ENCODE measurements at regions not wholly inside any gene's neighbourhood (a gene's known extent, or its start where the extent isn't known, plus 50 kb on each side); places are given as distances from the start of the nearest gene placed in this dataset.

- DNase-seq: no peak
Observed at GRCh38 chr6:156510242-156510641, 266.9 kb upstream of the ARID1B start.

- no peak for DNase-seq
Observed at GRCh38 chr6:156509496-156509895, 267.7 kb upstream of the ARID1B start.

- peak; percentile 15 for DNase-seq
Observed at GRCh38 chr6:156508923-156509322, 268.3 kb upstream of the ARID1B start.

- no peak for DNase-seq
Observed at GRCh38 chr6:156508126-156508525, 269.1 kb upstream of the ARID1B start.

- DNase-seq: no peak
Observed at GRCh38 chr6:156507656-156508055, 269.5 kb upstream of the ARID1B start.

- no peak for DNase-seq
Observed at GRCh38 chr6:156507106-156507505, 270.1 kb upstream of the ARID1B start.

GRCh38 chr6:156502969-156503504 is 274.1 kb upstream of the ARID1B start:
- no peak for DNase-seq

GRCh38 chr6:156497618-156498017 is 279.6 kb upstream of the ARID1B start:
- DNase-seq: no peak

GRCh38 chr6:156487877-156488276 is 289.3 kb upstream of the ARID1B start:
- DNase-seq: no peak

- DNase-seq: no peak
Observed at GRCh38 chr6:156485150-156485549, 292.0 kb upstream of the ARID1B start.

- DNase-seq: no peak
Observed at GRCh38 chr6:156474507-156475120, 302.6 kb upstream of the ARID1B start.

GRCh38 chr6:156471000-156471399 is 306.2 kb upstream of the ARID1B start:
- DNase-seq: no peak

- no peak for DNase-seq
Observed at GRCh38 chr6:156464100-156464878, 312.9 kb upstream of the ARID1B start.

GRCh38 chr6:156461647-156462046 is 315.5 kb upstream of the ARID1B start:
- DNase-seq: no peak

- no peak for DNase-seq
Observed at GRCh38 chr6:156457601-156458000, 319.6 kb upstream of the ARID1B start.

GRCh38 chr6:156455847-156456246 is 321.3 kb upstream of the ARID1B start:
- DNase-seq: no peak

GRCh38 chr6:156454867-156455266 is 322.3 kb upstream of the ARID1B start:
- no peak for DNase-seq

- DNase-seq: no peak
Observed at GRCh38 chr6:156451726-156452125, 325.5 kb upstream of the ARID1B start.

- no peak for DNase-seq
Observed at GRCh38 chr6:156451088-156451487, 326.1 kb upstream of the ARID1B start.

- DNase-seq: no peak
Observed at GRCh38 chr6:156450421-156450820, 326.8 kb upstream of the ARID1B start.

- no peak for DNase-seq
Observed at GRCh38 chr6:156449569-156449968, 327.6 kb upstream of the ARID1B start.

- DNase-seq: no peak
Observed at GRCh38 chr6:156449128-156449527, 328.1 kb upstream of the ARID1B start.

- DNase-seq: no peak
Observed at GRCh38 chr6:156448579-156448978, 328.6 kb upstream of the ARID1B start.

GRCh38 chr6:156440688-156441087 is 336.5 kb upstream of the ARID1B start:
- no peak for DNase-seq

Measured in activated CD4-positive, alpha-beta T cell treated with anti-CD3 and anti-CD28 coated beads, Interleukin-2, amount 50 U/mL, for 16 hours (primary cell).